ENCODE measurements at regions not wholly inside any gene's neighbourhood (a gene's known extent, or its start where the extent isn't known, plus 50 kb on each side); places are given as distances from the start of the nearest gene placed in this dataset.

- Histone ChIP-seq H3K9me3 (no peaks in the 10 kb centered on the region), H3K36me3 (no peaks in the 10 kb centered on the region), H3K27ac (no peak overlapping the region), H3K4me3 (no peak overlapping the region), H3K4me1 (no peaks in the 10 kb centered on the region), H3K27me3 (no peaks in the 10 kb centered on the region)
- no peak for DNase-seq
- intact Hi-C loops (cut with DNase I), result no loop called here
- TF ChIP-seq POLR2A (IDR thresholded peaks at IDR 0.05), result no peak
- no peak for TF ChIP-seq CTCF (IDR thresholded peaks at IDR 0.05)
- WGBS, 2 donors, result 11 to 17% methylated on average over 3 of the region's 3 CpGs
These were observed 884.3 kb upstream of the PCDH20 start for GRCh38 chr13:62299988-62300387.

- H3K27ac ChIP-seq, result no peak overlapping the region
- no peak for TF ChIP-seq POLR2A (IDR thresholded peaks at IDR 0.05)
- TF ChIP-seq CTCF (IDR thresholded peaks at IDR 0.05), result no peak
- H3K4me3 ChIP-seq, result no peak overlapping the region
- intact Hi-C loops (cut with DNase I), result no loop called here
- H3K36me3 ChIP-seq, result no peaks in the 10 kb centered on the region
- DNase-seq, result no peak
- no peaks in the 10 kb centered on the region for H3K4me1 ChIP-seq
- H3K9me3 ChIP-seq, result no peaks in the 10 kb centered on the region
- H3K27me3 ChIP-seq, result no peaks in the 10 kb centered on the region
These were observed 881.2 kb upstream of the PCDH20 start for GRCh38 chr13:62296812-62297211.

- H3K36me3 ChIP-seq, result no peaks in the 10 kb centered on the region
- no peak overlapping the region for H3K4me3 ChIP-seq
- no peaks in the 10 kb centered on the region for H3K4me1 ChIP-seq
- DNase-seq, result no peak
- intact Hi-C loops (cut with DNase I), result no loop called here
- no peaks in the 10 kb centered on the region for H3K27me3 ChIP-seq
- 65 to 75% methylated on average over 4 of the region's 4 CpGs for WGBS, 2 donors
- TF ChIP-seq CTCF (IDR thresholded peaks at IDR 0.05) (no peak), POLR2A (IDR thresholded peaks at IDR 0.05) (no peak)
- H3K27ac ChIP-seq, result no peak overlapping the region
- peaks cover 0 to 4% (median 0%) of the 10 kb centered on the region in 3 donors for H3K9me3 ChIP-seq
These were observed 878.6 kb upstream of the PCDH20 start for GRCh38 chr13:62294244-62294643.

GRCh38 chr13:62292714-62293480, 877.2 kb upstream of the PCDH20 start:
- Histone ChIP-seq H3K27ac (no peak overlapping the region), H3K36me3 (no peaks in the 10 kb centered on the region), H3K9me3 (peaks cover 0 to 4% (median 0%) of the 10 kb centered on the region in 3 donors), H3K27me3 (no peaks in the 10 kb centered on the region), H3K4me1 (no peaks in the 10 kb centered on the region), H3K4me3 (no peak overlapping the region)
- WGBS, 2 donors, result 43 to 47% methylated on average over 2 of the region's 2 CpGs
- TF ChIP-seq POLR2A (IDR thresholded peaks at IDR 0.05) (no peak), CTCF (IDR thresholded peaks at IDR 0.05) (no peak)
- no peak for DNase-seq
- intact Hi-C loops (cut with DNase I), result no loop called here

GRCh38 chr13:62290542-62290941, 874.9 kb upstream of the PCDH20 start:
- intact Hi-C loops (cut with DNase I), result no loop called here
- no peak overlapping the region for H3K27ac ChIP-seq
- H3K4me3 ChIP-seq, result no peak overlapping the region
- no peaks in the 10 kb centered on the region for H3K36me3 ChIP-seq
- no peaks in the 10 kb centered on the region for H3K4me1 ChIP-seq
- H3K27me3 ChIP-seq, result no peaks in the 10 kb centered on the region
- DNase-seq, result no peak
- TF ChIP-seq POLR2A (IDR thresholded peaks at IDR 0.05) (no peak), CTCF (IDR thresholded peaks at IDR 0.05) (no peak)
- peaks cover 0 to 4% (median 0%) of the 10 kb centered on the region in 3 donors for H3K9me3 ChIP-seq
